ENCODE measurements at regions not wholly inside any gene's neighbourhood (a gene's known extent, or its start where the extent isn't known, plus 50 kb on each side); places are given as distances from the start of the nearest gene placed in this dataset.

DNA sequence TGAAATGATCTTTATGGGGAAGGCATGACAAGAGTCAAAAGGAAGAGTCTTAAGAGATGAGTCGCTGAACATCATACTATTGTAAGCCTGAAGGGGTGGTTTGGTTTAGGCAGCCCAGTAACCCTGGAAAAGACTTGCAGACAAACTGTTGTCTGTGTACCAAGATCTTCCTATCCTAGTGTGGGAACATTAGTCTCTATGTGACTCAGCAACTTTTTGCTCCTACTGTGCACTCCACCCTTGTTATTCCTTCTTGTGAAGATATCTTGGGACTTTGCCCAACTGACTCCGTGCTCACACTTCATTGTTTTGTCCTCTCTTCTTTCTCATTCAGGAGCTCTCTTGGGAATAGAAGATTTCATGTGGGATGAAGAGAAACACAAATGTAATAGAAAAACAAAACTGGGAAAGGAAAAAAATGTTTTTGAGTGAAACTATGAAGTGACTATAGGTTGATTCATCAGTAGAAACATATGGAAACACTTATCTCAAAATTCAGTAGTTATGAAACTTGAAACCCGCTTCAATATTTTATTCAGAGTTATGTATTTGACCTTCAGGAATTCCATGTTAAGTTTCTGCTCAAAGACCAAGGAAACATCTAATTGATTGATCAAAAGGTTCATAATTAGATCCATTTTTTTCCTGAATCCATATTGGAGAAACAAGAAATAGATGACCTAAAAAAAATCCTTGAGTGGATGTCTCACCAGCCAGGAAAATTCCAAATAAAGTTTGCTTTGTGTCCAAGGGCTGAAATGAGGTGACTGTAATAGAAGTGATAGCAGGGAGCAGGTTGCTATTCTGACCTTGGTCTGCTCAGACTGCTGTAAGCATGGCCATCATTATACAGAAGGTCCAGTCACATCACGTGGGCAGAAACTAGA, 67.2 kb downstream of the BTG1 start:
- Histone ChIP-seq H3K27ac (ENCODE audit: low read depth, low read length) (no peak overlapping the region), H3K9me3 (ENCODE audit: insufficient read depth, low read length) (no peaks in the 10 kb centered on the region), H3K9ac (ENCODE audit: low read length) (no peak overlapping the region), H2AFZ (ENCODE audit: low read depth, low read length, severe bottlenecking) (no peak overlapping the region), H3K9me2 (replicated peaks; ENCODE audit: insufficient read depth, low read length) (no peaks in the 10 kb centered on the region), H4K20me1 (ENCODE audit: low read depth, low read length) (no peaks in the 10 kb centered on the region), H3K36me3 (ENCODE audit: low read length) (no peaks in the 10 kb centered on the region), H3K4me2 (ENCODE audit: low read depth, low read length, poor library complexity, severe bottlenecking) (no peak overlapping the region), H3K4me3 (ENCODE audit: insufficient read depth, low read length, poor library complexity, severe bottlenecking) (no peak overlapping the region), H3K27me3 (ENCODE audit: low read length) (no peaks in the 10 kb centered on the region), H3K79me2 (ENCODE audit: insufficient read depth, low read length) (no peaks in the 10 kb centered on the region), H3F3A (ENCODE audit: insufficient read depth) (no peaks in the 10 kb centered on the region)
- TF ChIP-seq EZH2phosphoT487 (conservative IDR thresholded peaks at IDR 0.05; ENCODE audit: low read length) (no peak), CTCF (IDR thresholded peaks at IDR 0.05; ENCODE audit: insufficient read depth, low read length, poor library complexity, severe bottlenecking) (no peak)

- Histone ChIP-seq H3K27ac (ENCODE audit: low read depth, low read length) (no peak overlapping the region), H3K9me2 (replicated peaks; ENCODE audit: insufficient read depth, low read length) (no peaks in the 10 kb centered on the region), H3K4me2 (ENCODE audit: low read depth, low read length, poor library complexity, severe bottlenecking) (no peak overlapping the region), H3K27me3 (ENCODE audit: low read length) (no peaks in the 10 kb centered on the region), H3K4me3 (ENCODE audit: insufficient read depth, low read length, poor library complexity, severe bottlenecking) (no peak overlapping the region), H3K9me3 (ENCODE audit: insufficient read depth, low read length) (no peaks in the 10 kb centered on the region), H3K79me2 (ENCODE audit: insufficient read depth, low read length) (no peaks in the 10 kb centered on the region), H2AFZ (ENCODE audit: low read depth, low read length, severe bottlenecking) (no peak overlapping the region), H3F3A (ENCODE audit: insufficient read depth) (no peaks in the 10 kb centered on the region), H3K9ac (ENCODE audit: low read length) (no peak overlapping the region), H4K20me1 (ENCODE audit: low read depth, low read length) (no peaks in the 10 kb centered on the region), H3K36me3 (ENCODE audit: low read length) (no peaks in the 10 kb centered on the region)
- no peak for TF ChIP-seq CTCF (IDR thresholded peaks at IDR 0.05; ENCODE audit: insufficient read depth, low read length, poor library complexity, severe bottlenecking)
- no peak for TF ChIP-seq EZH2phosphoT487 (conservative IDR thresholded peaks at IDR 0.05; ENCODE audit: low read length)
Measured at GRCh38 chr12:92077530-92077929, 68.1 kb downstream of the BTG1 start.

GRCh38 chr12:92076101-92076500, 69.5 kb downstream of the BTG1 start:
- Histone ChIP-seq H3K4me3 (ENCODE audit: insufficient read depth, low read length, poor library complexity, severe bottlenecking) (no peak overlapping the region), H3K79me2 (ENCODE audit: insufficient read depth, low read length) (no peaks in the 10 kb centered on the region), H3K9me2 (replicated peaks; ENCODE audit: insufficient read depth, low read length) (no peaks in the 10 kb centered on the region), H3K9me3 (ENCODE audit: insufficient read depth, low read length) (no peaks in the 10 kb centered on the region), H3K36me3 (ENCODE audit: low read length) (no peaks in the 10 kb centered on the region), H3K4me2 (ENCODE audit: low read depth, low read length, poor library complexity, severe bottlenecking) (no peak overlapping the region), H3K27me3 (ENCODE audit: low read length) (no peaks in the 10 kb centered on the region), H2AFZ (ENCODE audit: low read depth, low read length, severe bottlenecking) (no peak overlapping the region), H4K20me1 (ENCODE audit: low read depth, low read length) (no peaks in the 10 kb centered on the region), H3F3A (ENCODE audit: insufficient read depth) (no peaks in the 10 kb centered on the region), H3K9ac (ENCODE audit: low read length) (no peak overlapping the region), H3K27ac (ENCODE audit: low read depth, low read length) (no peak overlapping the region)
- TF ChIP-seq EZH2phosphoT487 (conservative IDR thresholded peaks at IDR 0.05; ENCODE audit: low read length) = no peak
- TF ChIP-seq CTCF (IDR thresholded peaks at IDR 0.05; ENCODE audit: insufficient read depth, low read length, poor library complexity, severe bottlenecking) = no peak

Measured in SU-DHL-6 (cell line).